AG09309 (cell line): ENCODE measurements at regions not wholly inside any gene's neighbourhood (a gene's known extent, or its start where the extent isn't known, plus 50 kb on each side); places are given as distances from the start of the nearest gene placed in this dataset.

Experiments
- DNase-seq: peaks from one replicate; pipeline ENCODE4 v3.0.0-alpha.2; 2010; ENCODE audit warnings: low read depth
- H3K4me3 ChIP-seq: 2 replicates; pipeline ENCODE4 v1.5.1; 2011; ENCODE audit warnings: mild to moderate bottlenecking, low read depth, low read length, moderate library complexity; ENCODE audit not compliant: control insufficient read depth
- CTCF ChIP-seq: IDR thresholded peaks from 2 replicates; pipeline ENCODE4 v1.5.1; 2011; ENCODE audit warnings: mild to moderate bottlenecking, low read depth, low read length, inconsistent platforms; ENCODE audit not compliant: insufficient read depth, control insufficient read depth; ENCODE audit errors: missing control alignments

- no peak for TF ChIP-seq CTCF
- H3K4me3 ChIP-seq: no peak overlapping the region
Observed at GRCh38 chr3:5295191-5295690, 107.7 kb downstream of the EDEM1 start.

GRCh38 chr3:5296362-5296761, 108.9 kb downstream of the EDEM1 start:
- DNase-seq: no peak
- H3K4me3 ChIP-seq: no peak overlapping the region
- no peak for TF ChIP-seq CTCF

More at GRCh38 chr3:5295191-5295690, 107.7 kb downstream of the EDEM1 start:
- no peak for DNase-seq

GRCh38 chr3:5297895-5298294, 110.4 kb downstream of the EDEM1 start:
- DNase-seq: no peak
- no peak overlapping the region for H3K4me3 ChIP-seq
- no peak for TF ChIP-seq CTCF

- H3K4me3 ChIP-seq: no peak overlapping the region
- no peak for DNase-seq
- TF ChIP-seq CTCF: no peak
Observed at GRCh38 chr3:5298453-5298852, 110.9 kb downstream of the EDEM1 start.

- no peak for TF ChIP-seq CTCF
- no peak for DNase-seq
- no peak overlapping the region for H3K4me3 ChIP-seq
Observed at GRCh38 chr3:5299161-5299560, 111.7 kb downstream of the EDEM1 start.

GRCh38 chr3:5300638-5301037, 113.1 kb downstream of the EDEM1 start:
- no peak for DNase-seq
- H3K4me3 ChIP-seq: no peak overlapping the region
- TF ChIP-seq CTCF: no peak

- no peak for TF ChIP-seq CTCF
- no peak for DNase-seq
- H3K4me3 ChIP-seq: no peak overlapping the region
Observed at GRCh38 chr3:5301651-5302297, 114.3 kb downstream of the EDEM1 start.
